ENCODE measurements at regions not wholly inside any gene's neighbourhood (a gene's known extent, or its start where the extent isn't known, plus 50 kb on each side); places are given as distances from the start of the nearest gene placed in this dataset.

- no peak for TF ChIP-seq POLR2A (IDR thresholded peaks at IDR 0.05)
- TF ChIP-seq CTCF (IDR thresholded peaks at IDR 0.05) = no peak
Observed at GRCh38 chr14:87203346-87203745, 789.6 kb downstream of the GALC start.
